GM23248 (cell line): ENCODE measurements at regions not wholly inside any gene's neighbourhood (a gene's known extent, or its start where the extent isn't known, plus 50 kb on each side); places are given as distances from the start of the nearest gene placed in this dataset.

Experiments
- EZH2 ChIP-seq: fragments of 200-600 bp; sonication (generic); IDR thresholded peaks from 2 replicates; pipeline ENCODE4 v1.6.1; 2018; ENCODE audit warnings: antibody characterized with exemption, mild to moderate bottlenecking; ENCODE audit not compliant: insufficient read depth, poor library complexity, severe bottlenecking
- EZH2phosphoT487 ChIP-seq: fragments of 200-600 bp; sonication (generic); IDR thresholded peaks from 2 replicates; pipeline ENCODE4 v1.6.1; 2018; ENCODE audit warnings: antibody characterized with exemption, moderate library complexity, mild to moderate bottlenecking, low read depth; ENCODE audit not compliant: insufficient read depth

DNA sequence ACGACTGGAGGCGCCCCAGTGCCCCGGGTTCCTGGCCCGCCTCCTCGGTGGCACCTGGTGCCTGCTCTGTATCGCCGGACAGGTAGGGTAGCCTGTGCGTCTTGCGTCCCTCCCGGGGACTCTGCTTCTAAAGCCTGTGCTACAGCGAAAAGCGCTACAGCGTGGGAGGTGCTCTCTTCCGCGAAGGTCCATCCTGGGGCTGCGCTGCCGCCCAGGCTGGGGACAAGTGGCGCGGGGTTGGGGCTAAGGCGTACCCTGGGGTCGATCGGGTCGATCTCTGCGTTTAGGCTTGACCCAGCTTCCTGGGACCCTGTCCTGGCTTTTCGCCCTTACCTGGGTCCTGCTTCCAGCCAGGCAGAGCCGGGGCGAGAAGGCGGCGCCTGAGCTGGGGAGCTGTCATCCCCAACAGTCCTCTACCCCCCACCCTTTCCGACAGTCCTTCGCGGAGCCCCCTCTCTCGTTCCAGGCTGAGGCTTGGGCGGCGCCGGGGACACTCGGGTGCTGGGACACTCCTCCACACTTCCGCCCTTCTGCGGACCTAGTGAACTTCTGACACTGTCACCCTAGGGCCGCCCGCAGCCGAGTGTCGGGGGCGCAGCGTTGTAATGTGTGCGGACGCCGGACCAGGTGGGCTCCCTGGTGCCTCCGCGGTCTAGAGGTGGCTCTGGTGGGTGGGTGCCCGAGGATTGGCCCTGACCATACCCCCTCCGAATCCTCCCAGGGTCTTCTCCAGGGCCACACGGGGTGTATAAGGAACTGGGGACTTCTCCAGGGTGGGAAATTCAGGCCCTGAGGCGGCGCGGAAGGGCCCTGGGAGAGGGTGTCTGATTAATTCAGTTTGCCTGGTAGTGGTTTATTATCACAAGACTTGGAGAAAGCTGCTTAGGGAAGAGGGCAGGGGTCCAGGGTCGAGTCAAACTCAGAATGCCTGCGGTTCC, 328.2 kb downstream of the SH3GL2 start:
- TF ChIP-seq EZH2 (no peak), EZH2phosphoT487 (no peak)
